ENCODE measurements at regions not wholly inside any gene's neighbourhood (a gene's known extent, or its start where the extent isn't known, plus 50 kb on each side); places are given as distances from the start of the nearest gene placed in this dataset.

- Histone ChIP-seq H3K9me3 (no peaks in the 10 kb centered on the region), H3K27me3 (ENCODE audit: insufficient read depth) (no peaks in the 10 kb centered on the region), H2AFZ (ENCODE audit: low read depth) (no peak overlapping the region), H3F3A (replicated peaks; ENCODE audit: insufficient read depth) (no peaks in the 10 kb centered on the region), H3K4me2 (no peak overlapping the region), H3K79me2 (ENCODE audit: insufficient read depth) (no peaks in the 10 kb centered on the region), H3K4me3 (ENCODE audit: low read depth in 2 of 2, low read length in 1 of 2) (no peak overlapping the region), H3K27ac (ENCODE audit: low read depth in 2 of 2, low read length in 1 of 2) (no peak overlapping the region), H3K4me1 (ENCODE audit: control insufficient read depth in 1 of 2, insufficient read depth in 2 of 2, low read depth in 1 of 2, low read length in 1 of 2) (no peaks in the 10 kb centered on the region), H4K20me1 (ENCODE audit: insufficient read depth) (no peaks in the 10 kb centered on the region), H3K36me3 (replicated peaks in 1 of 2; ENCODE audit: control insufficient read depth in 1 of 2, insufficient read depth in 2 of 2, low read length in 1 of 2) (no peaks in the 10 kb centered on the region), H3K9ac (no peak overlapping the region), H3K9me2 (no peaks in the 10 kb centered on the region)
- TF ChIP-seq FOXM1 (IDR thresholded peaks at IDR 0.05; ENCODE audit: low read depth): no peak
- no peak for TF ChIP-seq RCOR1 (IDR thresholded peaks at IDR 0.05; ENCODE audit: low read length)
- no peak for TF ChIP-seq RXRA (IDR thresholded peaks at IDR 0.05; ENCODE audit: borderline replicate concordance, low read depth)
- TF ChIP-seq RFX5 (IDR thresholded peaks at IDR 0.05; ENCODE audit: low read length): no peak
- TF ChIP-seq TEAD4 (IDR thresholded peaks at IDR 0.05; ENCODE audit: borderline replicate concordance, insufficient read depth): no peak
- no peak for TF ChIP-seq USF1 (IDR thresholded peaks at IDR 0.05; ENCODE audit: borderline replicate concordance, low read depth)
- no peak for TF ChIP-seq NFIC (IDR thresholded peaks at IDR 0.05; ENCODE audit: borderline replicate concordance)
- no peak for DNase-seq
- 44% methylated on average over 3 of the region's 6 CpGs for WGBS (ENCODE audit: low lambda C conversion rate)
- ChIA-PET CTCF (interaction anchor here (1.8 kb wide), 1 partner anchor 8 kb away, joined by 4 read pairs; no protein-coding TSS in a partner anchor), POLR2A (no interaction called here)
Measured at GRCh38 chr5:162444129-162444762, 376.7 kb downstream of the GABRG2 start.

- H3K9ac ChIP-seq: no peak overlapping the region
- H2AFZ ChIP-seq (ENCODE audit: low read depth): no peak overlapping the region
- WGBS (ENCODE audit: low lambda C conversion rate): 29% methylated on average over 4 of the region's 4 CpGs
- no peaks in the 10 kb centered on the region for H3K36me3 ChIP-seq (replicated peaks in 1 of 2; ENCODE audit: control insufficient read depth in 1 of 2, insufficient read depth in 2 of 2, low read length in 1 of 2)
- H3F3A ChIP-seq (replicated peaks; ENCODE audit: insufficient read depth): no peaks in the 10 kb centered on the region
- no peak overlapping the region for H3K27ac ChIP-seq (ENCODE audit: low read depth in 2 of 2, low read length in 1 of 2)
- H3K4me3 ChIP-seq (ENCODE audit: low read depth in 2 of 2, low read length in 1 of 2): no peak overlapping the region
- no peak for DNase-seq
- H3K4me2 ChIP-seq: no peak overlapping the region
- TF ChIP-seq TEAD4 (IDR thresholded peaks at IDR 0.05; ENCODE audit: borderline replicate concordance, insufficient read depth) (no peak), MEF2A (IDR thresholded peaks at IDR 0.05; ENCODE audit: borderline replicate concordance, low read depth) (no peak), YY1 (IDR thresholded peaks at IDR 0.05; ENCODE audit: low read depth) (no peak), RXRA (IDR thresholded peaks at IDR 0.05; ENCODE audit: borderline replicate concordance, low read depth) (no peak), RAD21 (IDR thresholded peaks at IDR 0.05; ENCODE audit: low read length) (no peak), JUND (IDR thresholded peaks at IDR 0.05) (no peak), MAX (IDR thresholded peaks at IDR 0.05; ENCODE audit: low read depth) (no peak), RCOR1 (IDR thresholded peaks at IDR 0.05; ENCODE audit: low read length) (no peak), CTCF (IDR thresholded peaks at IDR 0.05) (no peak), ZBTB33 (IDR thresholded peaks at IDR 0.05; ENCODE audit: borderline replicate concordance, low read depth) (no peak), GABPA (IDR thresholded peaks at IDR 0.05; ENCODE audit: low read depth) (no peak), FOXM1 (IDR thresholded peaks at IDR 0.05; ENCODE audit: low read depth) (no peak), TCF12 (IDR thresholded peaks at IDR 0.05) (no peak), FOXJ3 (CRISPR knock-in tag; IDR thresholded peaks at IDR 0.05) (no peak), GATA2 (CRISPR knock-in tag; IDR thresholded peaks at IDR 0.05) (no peak)
- ChIA-PET CTCF (no interaction called here), POLR2A (no interaction called here)
- H3K9me3 ChIP-seq: peaks cover 8% of the 10 kb centered on the region; the same call in 1 of the 2 replicates
- no peaks in the 10 kb centered on the region for H3K27me3 ChIP-seq (ENCODE audit: insufficient read depth)
- H4K20me1 ChIP-seq (ENCODE audit: insufficient read depth): no peaks in the 10 kb centered on the region
- H3K4me1 ChIP-seq (ENCODE audit: control insufficient read depth in 1 of 2, insufficient read depth in 2 of 2, low read depth in 1 of 2, low read length in 1 of 2): no peaks in the 10 kb centered on the region
- no peaks in the 10 kb centered on the region for H3K9me2 ChIP-seq
- H3K79me2 ChIP-seq (ENCODE audit: insufficient read depth): no peaks in the 10 kb centered on the region
Measured at GRCh38 chr5:162456086-162456485, 388.5 kb downstream of the GABRG2 start.

All from SK-N-SH (cell line).